A673 (cell line): ENCODE measurements at regions not wholly inside any gene's neighbourhood (a gene's known extent, or its start where the extent isn't known, plus 50 kb on each side); places are given as distances from the start of the nearest gene placed in this dataset.

Experiments
- BruUV-seq: library from RNA; stranded (reverse); fragments of 400-500 nt; replicated peaks from 2 replicates; lab custom pipeline; 2021; lab: Mats Ljungman, UMichigan
- CTCF ChIA-PET: fragments of 300-600 bp; sonication (Branson Sonifier 250); formaldehyde crosslinking; loops from one replicate; lab custom pipeline; 2022; ENCODE audit warnings: antibody characterized with exemption; lab: Charles Lee
- POLR2A ChIA-PET: fragments of 300-600 bp; sonication (Branson Sonifier 250); formaldehyde crosslinking; loops from one replicate; lab custom pipeline; 2022; ENCODE audit warnings: antibody characterized with exemption; ENCODE audit not compliant: low non-redundant PET; lab: Charles Lee
- DNase-seq: peaks from one replicate; pipeline ENCODE4 v3.0.0-alpha.2; 2015; ENCODE audit warnings: low spot score
- H3K27ac ChIP-seq: fragments of 200-600 bp; sonication (generic); 2 replicates; pipeline ENCODE4 v1.5.1; 2016; ENCODE audit warnings: mixed run types, low read depth, mild to moderate bottlenecking, mixed read lengths, antibody characterized with exemption, low read length; ENCODE audit not compliant: poor library complexity, severe bottlenecking
- H3K27me3 ChIP-seq: fragments of 200-600 bp; sonication (generic); replicated peaks from 2 replicates; pipeline ENCODE4 v1.6.1; 2017; ENCODE audit warnings: mixed run types, low read depth, mild to moderate bottlenecking, mixed read lengths, antibody characterized with exemption, low read length; ENCODE audit not compliant: insufficient read depth, poor library complexity
- H3K36me3 ChIP-seq: fragments of 200-600 bp; sonication (generic); 2 replicates; pipeline ENCODE4 v1.6.1; 2016; ENCODE audit warnings: mixed run types, mild to moderate bottlenecking, mixed read lengths, antibody characterized with exemption, low read length; ENCODE audit not compliant: insufficient read depth, poor library complexity, severe bottlenecking
- H3K4me1 ChIP-seq: fragments of 200-600 bp; sonication (generic); 2 replicates; pipeline ENCODE4 v1.6.1; 2017; ENCODE audit warnings: mixed run types, mild to moderate bottlenecking, mixed read lengths, antibody characterized with exemption, low read length; ENCODE audit not compliant: insufficient read depth, poor library complexity, severe bottlenecking
- H3K4me3 ChIP-seq: fragments of 200-600 bp; sonication (generic); 2 replicates; pipeline ENCODE4 v1.5.1; 2016; ENCODE audit warnings: low read depth, mixed run types, mild to moderate bottlenecking, mixed read lengths, low read length; ENCODE audit not compliant: poor library complexity, severe bottlenecking
- H3K9me3 ChIP-seq: fragments of 200-600 bp; sonication (generic); 2 replicates; pipeline ENCODE4 v1.6.1; 2016; ENCODE audit warnings: mixed run types, low read depth, mild to moderate bottlenecking, mixed read lengths, antibody characterized with exemption, low read length; ENCODE audit not compliant: poor library complexity, severe bottlenecking
- EZH2 ChIP-seq: fragments of 200-600 bp; sonication (generic); IDR thresholded peaks from 2 replicates; pipeline ENCODE4 v1.6.1; 2017; ENCODE audit warnings: borderline replicate concordance, low read depth, mild to moderate bottlenecking, mixed read lengths, antibody characterized with exemption, low read length; ENCODE audit not compliant: poor library complexity, severe bottlenecking
- intact Hi-C: fragments of 100-400 bp; cut with micrococcal nuclease; formaldehyde crosslinking; loops from one replicate; pipeline ENCODE4 v1.10.0; 2022; ENCODE audit not compliant: unreplicated experiment
- TF ChIP-seq, protein P1 (sequence below): fragments of 300-800, 200-600 bp; sonication (generic); conservative IDR thresholded peaks from 2 replicates; pipeline ENCODE4 v1.5.1; 2017; ENCODE audit warnings: low read depth, mild to moderate bottlenecking, antibody characterized with exemption, low read length, moderate library complexity, mixed read lengths

DNA sequence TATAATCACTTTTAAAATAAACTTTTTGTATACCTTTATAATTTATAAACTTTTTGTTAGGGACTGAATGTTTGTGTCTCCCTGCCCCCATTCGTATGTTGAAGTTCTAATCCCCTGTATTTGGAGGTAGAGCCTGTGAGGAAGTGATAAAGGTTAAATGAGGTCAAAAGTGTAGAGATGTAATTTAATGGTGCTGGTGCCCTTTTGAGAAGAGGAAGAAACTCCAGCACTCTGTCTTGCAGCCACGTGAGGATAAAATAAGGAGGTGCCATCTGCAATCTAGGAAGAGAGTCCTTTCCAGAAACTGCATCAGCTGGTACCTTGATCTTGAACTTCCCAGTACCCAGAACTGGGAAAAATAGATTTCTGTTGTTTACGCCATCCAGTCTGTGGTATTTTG is 106.1 kb upstream of the RGMA start:
- TF ChIP-seq EZH2 = no peak
- TF ChIP-seq, protein P1, sequence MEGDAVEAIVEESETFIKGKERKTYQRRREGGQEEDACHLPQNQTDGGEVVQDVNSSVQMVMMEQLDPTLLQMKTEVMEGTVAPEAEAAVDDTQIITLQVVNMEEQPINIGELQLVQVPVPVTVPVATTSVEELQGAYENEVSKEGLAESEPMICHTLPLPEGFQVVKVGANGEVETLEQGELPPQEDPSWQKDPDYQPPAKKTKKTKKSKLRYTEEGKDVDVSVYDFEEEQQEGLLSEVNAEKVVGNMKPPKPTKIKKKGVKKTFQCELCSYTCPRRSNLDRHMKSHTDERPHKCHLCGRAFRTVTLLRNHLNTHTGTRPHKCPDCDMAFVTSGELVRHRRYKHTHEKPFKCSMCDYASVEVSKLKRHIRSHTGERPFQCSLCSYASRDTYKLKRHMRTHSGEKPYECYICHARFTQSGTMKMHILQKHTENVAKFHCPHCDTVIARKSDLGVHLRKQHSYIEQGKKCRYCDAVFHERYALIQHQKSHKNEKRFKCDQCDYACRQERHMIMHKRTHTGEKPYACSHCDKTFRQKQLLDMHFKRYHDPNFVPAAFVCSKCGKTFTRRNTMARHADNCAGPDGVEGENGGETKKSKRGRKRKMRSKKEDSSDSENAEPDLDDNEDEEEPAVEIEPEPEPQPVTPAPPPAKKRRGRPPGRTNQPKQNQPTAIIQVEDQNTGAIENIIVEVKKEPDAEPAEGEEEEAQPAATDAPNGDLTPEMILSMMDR = no peak
- Histone ChIP-seq H3K9me3 (no peaks in the 10 kb centered on the region), H3K36me3 (no peaks in the 10 kb centered on the region), H3K27me3 (peaks cover 6% of the 10 kb centered on the region), H3K4me3 (no peak overlapping the region), H3K4me1 (no peaks in the 10 kb centered on the region), H3K27ac (no peak overlapping the region)
- intact Hi-C loops = no loop called here
- DNase-seq = no peak
- ChIA-PET CTCF (no interaction called here), POLR2A (no interaction called here)
- no TSS peak for BruUV-seq

DNA sequence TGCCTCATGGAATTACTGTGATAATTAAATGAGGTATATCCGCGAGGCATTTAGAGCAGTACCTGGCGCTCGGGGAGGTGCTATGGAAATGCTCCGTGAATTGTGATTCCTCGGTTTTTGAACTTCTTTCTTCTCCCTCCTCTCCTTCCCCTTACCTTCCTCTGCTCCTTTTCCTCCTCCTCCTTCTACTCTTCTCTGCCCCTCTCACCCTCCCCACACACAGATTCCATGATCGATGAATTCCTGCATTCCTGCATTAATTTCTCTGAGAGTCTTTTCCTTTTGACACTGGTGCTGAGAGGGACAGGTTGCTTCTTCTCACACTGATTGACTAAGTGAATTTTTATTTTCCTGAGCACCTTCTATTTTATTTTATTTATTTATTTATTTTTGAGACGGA is 101.2 kb upstream of the RGMA start:
- no peaks in the 10 kb centered on the region for H3K9me3 ChIP-seq
- BruUV-seq = no TSS peak
- H3K4me1 ChIP-seq = no peaks in the 10 kb centered on the region
- no peak overlapping the region for H3K4me3 ChIP-seq
- ChIA-PET POLR2A (no interaction called here), CTCF (no interaction called here)
- intact Hi-C loops = no loop called here
- TF ChIP-seq, protein P1 = no peak
- no peak for TF ChIP-seq EZH2
- no peak overlapping the region for H3K27ac ChIP-seq
- DNase-seq = no peak
- H3K27me3 ChIP-seq = peaks cover 11% of the 10 kb centered on the region
- no peaks in the 10 kb centered on the region for H3K36me3 ChIP-seq

DNA sequence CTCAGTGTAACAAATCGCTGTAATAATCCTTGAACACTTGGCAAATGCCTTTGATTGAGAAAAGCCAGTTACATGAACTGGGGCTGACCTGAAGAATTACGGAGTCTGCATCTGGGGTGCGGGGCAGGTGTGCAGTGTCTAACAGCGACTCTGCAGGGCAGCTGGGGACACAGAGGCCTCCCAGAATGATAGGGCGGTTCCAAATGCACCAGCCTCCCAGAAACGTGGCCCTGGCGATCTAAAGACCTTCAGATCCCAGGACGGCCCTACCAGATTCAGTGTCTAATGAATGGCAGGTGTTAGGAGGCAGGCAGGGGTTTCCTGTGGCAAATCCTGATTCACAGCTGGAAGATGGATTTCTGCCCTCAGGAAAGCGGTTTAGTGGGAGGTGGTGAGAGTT is 100.5 kb upstream of the RGMA start:
- TF ChIP-seq, protein P1 = no peak
- no peak for TF ChIP-seq EZH2
- Histone ChIP-seq H3K27ac (no peak overlapping the region), H3K27me3 (peaks cover 11% of the 10 kb centered on the region), H3K4me1 (no peaks in the 10 kb centered on the region), H3K4me3 (no peak overlapping the region), H3K36me3 (no peaks in the 10 kb centered on the region), H3K9me3 (no peaks in the 10 kb centered on the region)
- POLR2A ChIA-PET = no interaction called here
- no peak for DNase-seq
- CTCF ChIA-PET = no interaction called here
- intact Hi-C loops = no loop called here
- BruUV-seq = no TSS peak
